GM21576 (cell line): ENCODE measurements at regions not wholly inside any gene's neighbourhood (a gene's known extent, or its start where the extent isn't known, plus 50 kb on each side); places are given as distances from the start of the nearest gene placed in this dataset.
"Not testable (repeated sequence)": the region's sequence is repeated elsewhere in the genome, so short reads cannot be mapped to it uniquely, and the experiment has no call there.

Source experiments
- ATAC-seq: cut with Tn5 transposase; IDR thresholded peaks from one replicate; pipeline ENCODE4 v1.9.1; 2021; ENCODE audit warnings: mild to moderate bottlenecking, moderate library complexity; ENCODE audit not compliant: unreplicated experiment

- no peak for ATAC-seq
These were observed 292.8 kb upstream of the PMFBP1 start for GRCh38 chr16:72464597-72465368.

DNA sequence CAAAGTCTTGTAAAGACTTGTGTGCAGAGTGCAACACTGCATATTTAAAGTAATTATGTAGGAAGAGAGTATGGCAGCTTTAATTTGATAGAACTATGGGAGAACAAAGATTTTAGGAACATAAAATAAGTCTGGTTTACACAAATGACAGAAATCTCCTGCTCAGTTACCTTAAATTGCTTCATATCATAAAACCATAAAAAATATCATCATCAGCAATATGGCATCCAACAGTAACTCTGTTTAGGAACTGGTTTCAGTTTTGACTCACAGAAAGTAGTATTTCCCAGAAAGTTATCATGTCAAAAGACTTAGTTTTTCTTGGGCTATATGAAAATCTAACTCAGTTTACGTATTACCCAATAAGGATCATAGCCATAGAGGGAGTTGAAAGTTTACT, 292.1 kb upstream of the PMFBP1 start:
- no peak for ATAC-seq

GRCh38 chr16:72458035-72458434, 286.1 kb upstream of the PMFBP1 start:
- no peak for ATAC-seq

GRCh38 chr16:72457243-72457940, 285.4 kb upstream of the PMFBP1 start:
- no peak for ATAC-seq

DNA sequence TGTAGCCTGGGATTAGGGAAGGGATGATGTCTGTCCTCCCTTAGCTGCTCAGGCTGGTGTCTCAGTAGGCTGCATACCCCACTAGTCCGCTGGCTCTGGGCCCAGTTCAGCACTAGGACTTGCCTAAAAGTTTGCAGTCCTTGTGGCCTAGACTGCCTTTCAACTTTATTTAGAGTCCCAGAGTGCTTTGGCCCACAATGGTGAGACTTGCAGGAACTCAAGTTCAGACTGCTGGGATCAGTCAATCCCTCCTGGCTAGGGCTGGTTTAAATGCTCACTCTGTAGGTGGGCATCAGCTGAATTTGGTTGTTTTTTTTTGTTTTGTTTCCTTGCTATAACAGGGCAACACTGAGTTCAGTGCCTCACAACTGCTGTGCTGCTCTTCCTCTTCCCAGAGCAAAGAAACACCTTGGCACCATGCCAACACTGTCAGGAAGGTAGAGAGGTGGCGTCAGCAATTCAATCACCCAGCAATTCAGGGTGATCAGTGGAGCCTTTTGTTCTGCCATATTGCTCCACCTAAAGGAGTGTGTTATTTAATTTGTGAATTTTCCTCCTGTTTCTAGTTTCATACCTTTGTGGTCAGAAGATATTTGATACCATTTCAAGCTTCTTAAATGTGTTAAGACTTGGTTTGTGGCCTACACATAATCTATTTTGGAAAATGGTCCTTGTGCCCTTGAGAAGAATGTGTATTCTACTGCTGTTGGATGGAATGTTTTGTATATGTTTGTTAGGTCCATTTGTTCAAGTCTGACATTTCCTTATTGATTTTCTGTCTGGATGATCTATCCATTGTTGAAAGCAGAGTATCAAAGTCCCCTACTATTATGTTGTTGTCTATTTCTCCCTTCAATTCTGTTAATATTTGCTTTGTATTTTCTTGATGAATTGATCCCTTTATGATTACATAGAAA, 284.0 kb upstream of the PMFBP1 start:
- no peak for ATAC-seq

DNA sequence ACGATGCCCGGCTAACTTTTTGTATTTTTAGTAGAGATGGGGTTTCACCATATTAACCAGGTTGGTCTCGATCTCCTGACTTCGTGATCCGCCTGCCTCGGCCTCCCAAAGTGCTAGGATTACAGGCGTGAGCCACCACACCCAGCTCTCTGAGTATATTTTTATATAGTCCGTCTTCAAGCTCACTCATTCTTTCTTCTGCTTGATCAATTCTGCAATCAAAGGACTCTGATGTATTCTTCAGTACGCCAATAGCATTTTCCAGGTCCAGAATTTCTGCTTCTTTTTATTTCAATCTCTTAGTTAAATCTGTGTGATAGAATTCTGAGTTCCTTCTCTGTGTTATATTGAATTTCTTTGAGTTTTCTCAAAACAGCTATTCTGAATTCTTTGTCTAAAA, 281.9 kb upstream of the PMFBP1 start:
- not testable (repeated sequence) for ATAC-seq

GRCh38 chr16:72444696-72445095, 272.7 kb upstream of the PMFBP1 start:
- no peak for ATAC-seq

- no peak for ATAC-seq
These were observed 271.9 kb upstream of the PMFBP1 start for GRCh38 chr16:72443809-72444208.

DNA sequence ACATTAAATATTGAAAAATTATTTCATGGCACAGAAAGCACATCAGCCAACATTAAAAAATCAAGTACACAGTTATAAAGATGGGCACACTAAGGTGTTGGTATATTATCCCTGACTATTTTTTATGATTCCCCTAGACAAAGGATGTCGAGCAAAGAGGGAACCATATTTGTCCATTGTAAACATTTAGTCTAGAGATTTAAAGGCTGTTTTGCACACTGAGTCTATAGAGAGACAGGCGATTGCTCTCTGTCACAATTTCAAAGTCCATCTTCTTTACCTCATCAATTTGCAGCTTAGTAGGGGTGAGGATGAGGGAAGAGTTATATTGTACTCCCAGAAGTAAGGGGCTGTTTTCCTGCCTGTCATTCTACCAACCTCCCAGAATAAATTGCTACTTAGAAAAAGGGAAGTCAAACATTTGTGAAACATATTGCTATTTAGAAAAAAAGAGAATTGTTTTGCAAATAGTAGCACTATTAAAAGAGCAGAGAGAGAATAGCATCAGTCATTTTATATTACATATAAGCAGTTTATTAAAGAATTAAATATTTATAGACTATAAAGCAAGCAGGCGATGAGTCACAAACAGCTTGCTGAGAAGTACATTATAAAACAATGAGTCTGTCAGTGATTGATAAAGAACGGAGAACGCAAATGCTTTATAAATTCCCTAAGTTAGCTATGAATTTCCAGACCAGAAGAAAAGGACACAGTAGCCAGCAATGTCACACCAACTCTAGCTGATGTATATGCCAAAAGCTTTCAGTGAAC, 270.6 kb upstream of the PMFBP1 start:
- ATAC-seq: no peak

DNA sequence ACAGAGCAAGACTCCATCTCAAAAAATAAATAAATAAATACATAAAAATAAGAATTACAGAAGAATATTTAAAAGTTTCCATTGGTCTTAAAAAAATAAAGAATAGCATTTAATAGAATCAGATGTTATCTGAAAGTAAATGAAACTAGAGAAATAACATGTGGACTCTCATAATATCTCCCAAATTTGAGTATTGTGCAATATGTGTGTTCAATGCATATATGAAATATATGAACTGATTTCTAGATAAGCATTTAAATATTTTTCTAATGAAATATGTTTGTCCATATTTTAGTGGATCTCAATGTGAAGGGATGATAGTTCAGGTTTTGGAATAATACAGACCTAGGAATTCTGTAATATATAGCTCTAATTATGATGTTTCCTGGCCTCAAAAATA, 265.9 kb upstream of the PMFBP1 start:
- no peak for ATAC-seq

DNA sequence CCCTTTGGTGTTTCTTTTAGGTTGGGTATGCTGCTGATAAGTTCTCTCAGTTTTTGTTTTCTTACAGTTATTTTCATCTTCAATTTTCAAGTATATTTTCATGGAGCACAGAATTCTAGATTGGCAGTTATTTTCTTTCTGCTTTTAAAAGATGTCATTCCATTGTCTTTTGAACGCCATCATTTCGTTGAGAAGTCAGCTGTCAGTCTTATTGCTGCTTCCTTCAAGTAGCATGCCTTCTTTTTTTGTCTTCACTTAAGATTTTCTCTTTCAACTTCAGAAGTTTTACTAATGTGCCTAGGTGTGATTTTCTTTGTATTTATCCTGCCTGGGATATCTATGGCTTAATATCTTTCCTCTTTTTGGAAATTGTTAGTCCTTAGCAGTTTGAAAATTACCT, 262.2 kb upstream of the PMFBP1 start:
- ATAC-seq: no peak

DNA sequence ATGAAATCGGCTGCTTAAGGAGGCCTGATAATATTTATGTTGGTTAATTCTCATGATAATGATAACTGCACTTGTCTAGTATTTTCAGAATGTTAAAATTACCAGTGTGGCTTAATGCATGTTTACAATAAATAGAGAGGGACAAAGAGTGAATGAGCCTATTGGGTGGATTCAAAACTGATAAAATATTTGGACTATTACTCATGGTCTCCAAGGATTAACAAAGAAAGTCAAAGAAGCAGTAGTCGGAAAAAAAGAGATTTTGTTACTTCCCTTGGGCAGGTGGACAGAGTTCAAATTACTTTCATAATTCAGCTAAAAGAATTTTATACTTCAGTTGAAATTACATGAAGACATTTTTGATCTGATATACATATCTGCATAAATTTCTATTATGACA, 258.2 kb upstream of the PMFBP1 start:
- ATAC-seq: no peak

GRCh38 chr16:72429671-72430081, 257.7 kb upstream of the PMFBP1 start:
- no peak for ATAC-seq

DNA sequence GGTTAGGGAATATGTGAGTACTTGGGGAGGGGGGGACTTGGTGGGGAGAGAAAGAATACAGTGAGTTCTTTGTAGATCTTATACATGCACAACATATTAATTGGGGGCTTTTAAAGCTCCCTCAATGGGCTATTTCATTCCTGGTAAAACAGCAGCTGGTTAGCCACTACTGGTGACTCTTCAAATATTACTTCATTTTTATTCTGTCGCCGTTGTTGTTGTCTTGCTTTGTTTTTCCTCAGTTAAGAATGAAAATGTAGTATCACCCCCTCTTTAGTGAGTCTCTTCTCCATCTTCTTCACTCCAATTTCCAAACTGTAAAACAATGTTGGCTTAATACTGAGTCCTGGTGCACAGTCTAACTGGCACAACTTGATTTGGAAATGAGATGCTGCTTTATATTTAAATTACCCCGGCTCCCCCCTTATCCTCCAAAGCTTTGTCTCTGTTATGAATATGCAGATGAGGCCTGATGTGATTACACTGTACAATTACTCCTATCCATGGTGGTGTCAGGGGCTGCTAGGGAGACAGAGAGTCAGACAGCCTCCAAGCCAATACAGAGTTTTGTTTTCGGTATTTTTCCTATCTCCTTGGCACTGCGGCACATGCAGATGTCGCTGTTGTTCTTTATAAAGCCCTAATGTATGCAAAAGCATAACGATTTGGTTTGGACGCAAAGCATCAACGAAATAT, 256.9 kb upstream of the PMFBP1 start:
- no peak for ATAC-seq

DNA sequence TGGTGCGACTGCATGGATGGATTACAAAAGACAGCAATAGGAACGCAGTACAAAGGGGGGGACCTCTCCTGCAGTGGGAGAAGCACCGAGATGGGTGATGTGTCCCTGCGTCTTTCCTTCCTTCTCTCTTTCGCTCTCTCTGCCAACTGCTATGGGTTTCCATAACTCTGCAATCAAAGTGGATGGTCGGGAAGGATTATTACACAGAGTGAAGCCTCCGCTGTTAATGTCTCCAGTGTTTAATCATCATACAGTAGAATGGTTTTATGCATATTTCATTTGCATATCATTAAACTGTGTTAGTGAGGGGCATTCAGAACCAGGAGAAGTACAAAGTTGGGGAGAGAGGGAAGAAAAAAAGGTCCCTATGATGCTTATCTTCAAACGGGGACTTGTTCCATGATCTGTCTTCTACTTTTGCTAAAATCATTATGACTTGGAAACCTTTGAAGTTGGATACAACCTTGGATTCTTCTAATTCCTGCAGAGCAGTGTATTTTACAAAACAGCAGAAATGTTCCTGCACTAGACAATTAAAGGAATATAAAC, 255.9 kb upstream of the PMFBP1 start:
- no peak for ATAC-seq

- ATAC-seq: no peak
These were observed 255.3 kb upstream of the PMFBP1 start for GRCh38 chr16:72427051-72427782.

DNA sequence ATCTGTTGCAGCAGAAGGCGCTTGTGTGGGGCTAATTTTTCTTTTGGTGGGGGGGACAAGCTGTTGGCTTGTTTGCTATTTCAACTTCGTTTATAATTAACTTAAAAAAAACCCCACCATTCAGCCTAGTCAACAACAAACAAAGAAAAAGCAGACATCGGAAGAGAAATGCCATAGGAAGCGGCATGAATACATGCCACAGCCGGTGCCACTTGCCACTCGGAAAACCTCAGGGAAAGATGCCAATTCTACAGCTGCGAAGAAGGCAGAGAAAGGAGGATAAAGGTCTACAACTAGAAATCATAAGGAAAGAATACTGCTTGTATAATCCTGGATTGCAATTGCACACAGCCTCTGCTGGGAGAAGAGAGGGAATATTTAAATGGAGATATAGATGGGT, 254.4 kb upstream of the PMFBP1 start:
- ATAC-seq: no peak

GRCh38 chr16:72425571-72426341, 253.8 kb upstream of the PMFBP1 start:
- no peak for ATAC-seq
